PFSK-1 (cell line): ENCODE measurements at regions not wholly inside any gene's neighbourhood (a gene's known extent, or its start where the extent isn't known, plus 50 kb on each side); places are given as distances from the start of the nearest gene placed in this dataset.

ENCODE experiments used
- FOXP2 ChIP-seq: optimal IDR thresholded peaks from 2 replicates; pipeline ENCODE3; 2011; ENCODE audit warnings: borderline replicate concordance, control low read depth, inconsistent platforms; ENCODE audit not compliant: insufficient read depth; ENCODE audit errors: extremely low read length, extremely low read depth
- POLR2AphosphoS5 ChIP-seq: IDR thresholded peaks from 2 replicates; pipeline ENCODE4 v1.6.1; 2012; ENCODE audit warnings: low read depth, mild to moderate bottlenecking, control low read depth, low read length, moderate library complexity
- SIN3A ChIP-seq: IDR thresholded peaks from 2 replicates; pipeline ENCODE4 v1.6.1; 2012; ENCODE audit warnings: mild to moderate bottlenecking, low read length, moderate library complexity, borderline replicate concordance; ENCODE audit not compliant: insufficient read depth
- TAF1 ChIP-seq: IDR thresholded peaks from 2 replicates; pipeline ENCODE4 v1.6.1; 2012; ENCODE audit warnings: low read length, control low read depth, borderline replicate concordance; ENCODE audit not compliant: insufficient read depth
- TF ChIP-seq, protein P1 (sequence below), 2 experiments: IDR thresholded peaks; 2 replicates each; pipeline versions ENCODE4 v1.6.1 to v1.8.0; 2011 to 2012; ENCODE audit warnings: low read depth in 2 of 2, low read length in 2 of 2, control low read depth in 1 of 2, inconsistent platforms in 1 of 2, mild to moderate bottlenecking in 1 of 2, moderate library complexity in 1 of 2; ENCODE audit not compliant: insufficient read depth in 1 of 2

GRCh38 chr10:121138112-121138860 is 287.1 kb downstream of the WDR11 start:
- no peak for TF ChIP-seq POLR2AphosphoS5
- no peak for TF ChIP-seq TAF1
- TF ChIP-seq, protein P1, sequence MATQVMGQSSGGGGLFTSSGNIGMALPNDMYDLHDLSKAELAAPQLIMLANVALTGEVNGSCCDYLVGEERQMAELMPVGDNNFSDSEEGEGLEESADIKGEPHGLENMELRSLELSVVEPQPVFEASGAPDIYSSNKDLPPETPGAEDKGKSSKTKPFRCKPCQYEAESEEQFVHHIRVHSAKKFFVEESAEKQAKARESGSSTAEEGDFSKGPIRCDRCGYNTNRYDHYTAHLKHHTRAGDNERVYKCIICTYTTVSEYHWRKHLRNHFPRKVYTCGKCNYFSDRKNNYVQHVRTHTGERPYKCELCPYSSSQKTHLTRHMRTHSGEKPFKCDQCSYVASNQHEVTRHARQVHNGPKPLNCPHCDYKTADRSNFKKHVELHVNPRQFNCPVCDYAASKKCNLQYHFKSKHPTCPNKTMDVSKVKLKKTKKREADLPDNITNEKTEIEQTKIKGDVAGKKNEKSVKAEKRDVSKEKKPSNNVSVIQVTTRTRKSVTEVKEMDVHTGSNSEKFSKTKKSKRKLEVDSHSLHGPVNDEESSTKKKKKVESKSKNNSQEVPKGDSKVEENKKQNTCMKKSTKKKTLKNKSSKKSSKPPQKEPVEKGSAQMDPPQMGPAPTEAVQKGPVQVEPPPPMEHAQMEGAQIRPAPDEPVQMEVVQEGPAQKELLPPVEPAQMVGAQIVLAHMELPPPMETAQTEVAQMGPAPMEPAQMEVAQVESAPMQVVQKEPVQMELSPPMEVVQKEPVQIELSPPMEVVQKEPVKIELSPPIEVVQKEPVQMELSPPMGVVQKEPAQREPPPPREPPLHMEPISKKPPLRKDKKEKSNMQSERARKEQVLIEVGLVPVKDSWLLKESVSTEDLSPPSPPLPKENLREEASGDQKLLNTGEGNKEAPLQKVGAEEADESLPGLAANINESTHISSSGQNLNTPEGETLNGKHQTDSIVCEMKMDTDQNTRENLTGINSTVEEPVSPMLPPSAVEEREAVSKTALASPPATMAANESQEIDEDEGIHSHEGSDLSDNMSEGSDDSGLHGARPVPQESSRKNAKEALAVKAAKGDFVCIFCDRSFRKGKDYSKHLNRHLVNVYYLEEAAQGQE (IDR thresholded peaks at IDR 0.05; ENCODE audit: insufficient read depth in 1 of 2, low read depth in 2 of 2, low read length in 2 of 2) = no peak
- TF ChIP-seq SIN3A = no peak
- TF ChIP-seq FOXP2 = no peak
